NCI-H146 (cell line): ENCODE measurements at regions not wholly inside any gene's neighbourhood (a gene's known extent, or its start where the extent isn't known, plus 50 kb on each side); places are given as distances from the start of the nearest gene placed in this dataset.
"Not testable (repeated sequence)": the region's sequence is repeated elsewhere in the genome, so short reads cannot be mapped to it uniquely, and the experiment has no call there.

Experiments
- DNase-seq: peaks from one replicate; lab custom pipeline; 2025; lab: John Stamatoyannopoulos, UW

DNA sequence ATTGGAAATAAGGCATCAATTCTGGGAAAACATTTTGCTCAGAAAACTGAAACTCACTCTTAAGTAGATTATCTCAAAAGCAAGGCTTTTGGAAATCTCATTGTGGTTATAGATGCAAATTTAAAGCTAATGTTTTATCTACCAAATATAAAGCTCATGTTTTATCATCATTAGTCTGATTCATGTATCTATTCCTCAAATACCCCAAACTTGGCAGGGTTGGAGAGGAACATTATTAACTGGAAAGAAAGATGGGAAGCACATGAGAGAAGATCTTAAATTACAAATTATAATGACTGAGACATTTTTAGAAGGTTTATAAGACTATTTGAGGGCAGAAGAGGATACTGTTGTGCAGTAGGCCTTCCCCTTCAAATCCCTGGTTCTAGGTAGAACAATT lies 137.3 kb upstream of the TGFBR2 start:
- no peak for DNase-seq

DNA sequence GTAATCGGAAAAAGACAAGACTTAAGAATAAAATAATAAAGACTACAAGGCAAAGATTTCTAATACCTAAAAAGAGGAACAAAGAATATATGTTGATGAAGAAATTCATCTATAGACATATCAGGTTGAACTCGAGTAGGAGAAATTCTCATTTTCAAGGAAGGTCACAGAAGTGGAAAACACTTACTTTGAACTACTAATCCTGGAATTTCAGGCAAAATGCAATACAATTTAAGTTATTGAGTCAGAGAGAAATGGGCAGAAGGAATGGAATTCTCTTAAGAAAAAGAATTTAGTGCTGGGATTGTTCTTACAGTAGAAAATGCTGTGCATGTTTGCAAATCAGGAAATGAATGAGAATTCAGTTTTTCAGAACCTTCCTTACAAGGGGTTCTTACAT lies 135.9 kb upstream of the TGFBR2 start:
- no peak for DNase-seq

DNA sequence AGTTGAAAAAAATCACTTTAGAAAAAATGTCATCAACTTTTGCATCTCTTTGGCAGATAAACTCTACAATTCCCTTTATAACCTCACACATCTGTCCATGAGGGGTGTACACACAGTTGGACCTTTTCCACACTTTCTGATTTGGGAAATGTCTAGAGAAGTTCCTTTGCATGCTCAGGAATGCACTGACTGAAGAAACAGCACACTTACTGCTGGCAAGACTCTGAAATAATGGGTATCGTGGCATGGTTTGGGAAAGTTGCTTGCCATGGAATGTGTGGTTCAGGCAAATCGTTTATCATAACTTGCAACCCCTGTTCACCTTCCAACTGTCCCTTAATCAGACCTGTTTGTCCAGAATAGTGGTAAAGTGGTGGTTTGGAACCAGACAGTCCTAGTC lies 135.3 kb upstream of the TGFBR2 start:
- no peak for DNase-seq

DNA sequence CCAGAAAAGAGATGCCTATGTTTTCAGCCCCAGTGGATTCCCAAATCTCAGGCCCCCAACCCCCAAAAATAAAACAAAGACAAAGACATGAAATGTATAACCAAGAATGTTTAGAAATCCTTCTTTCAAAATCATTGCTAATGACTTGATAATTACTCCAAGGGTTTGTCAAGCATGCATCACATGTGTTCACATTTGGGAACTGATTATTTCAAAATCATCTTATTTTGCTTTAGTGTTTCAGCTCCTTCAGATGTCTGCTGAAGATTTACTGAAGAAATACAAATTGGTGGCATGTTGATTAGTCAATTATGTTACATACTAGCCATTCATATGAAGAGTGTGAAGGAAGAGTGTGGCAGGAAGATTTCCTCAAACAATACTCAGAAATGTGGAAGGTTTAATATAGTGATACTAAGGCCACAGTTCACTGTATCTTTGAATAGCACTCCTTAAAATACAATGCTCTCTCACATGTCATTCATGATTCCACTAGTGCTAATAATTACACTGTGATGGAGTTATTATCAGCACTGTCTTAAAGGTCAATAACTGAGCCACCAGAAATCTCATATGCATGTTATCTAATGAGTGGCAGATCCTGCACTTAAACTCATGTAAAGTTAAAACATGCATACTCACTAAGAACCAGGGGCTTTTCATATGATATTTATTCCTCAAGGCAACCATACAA lies 134.5 kb upstream of the TGFBR2 start:
- no peak for DNase-seq

DNA sequence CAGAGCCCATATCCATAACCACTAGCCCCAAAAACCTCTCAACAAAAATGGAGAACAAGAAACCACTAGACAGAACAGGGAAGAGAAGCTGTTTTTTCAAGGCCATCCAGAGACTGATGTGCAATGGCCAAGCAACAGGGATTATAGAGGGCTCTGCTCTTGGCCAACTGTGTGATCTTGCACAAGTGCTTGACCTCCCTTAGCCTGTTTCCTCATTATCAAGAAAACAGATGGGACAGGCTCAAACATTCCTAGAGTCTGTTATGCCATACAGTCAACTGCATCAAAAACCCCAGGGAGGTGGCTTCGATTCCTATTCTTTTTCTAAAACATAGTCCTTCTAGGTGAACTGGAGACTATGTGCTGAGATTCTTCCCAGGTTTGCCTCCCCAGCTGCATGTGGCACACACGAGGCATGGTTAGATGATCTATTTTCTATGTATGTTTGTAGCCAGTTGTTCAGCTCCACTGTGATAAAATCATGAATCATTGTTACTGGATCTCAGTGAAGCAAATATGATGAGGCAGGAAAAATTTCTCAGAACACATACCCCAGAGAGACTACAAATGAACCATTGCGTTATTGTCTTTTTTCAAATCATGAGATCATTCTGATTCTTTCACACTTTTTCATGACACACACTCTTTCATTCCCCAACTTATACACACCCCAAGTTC lies 132.9 kb upstream of the TGFBR2 start:
- no peak for DNase-seq

DNA sequence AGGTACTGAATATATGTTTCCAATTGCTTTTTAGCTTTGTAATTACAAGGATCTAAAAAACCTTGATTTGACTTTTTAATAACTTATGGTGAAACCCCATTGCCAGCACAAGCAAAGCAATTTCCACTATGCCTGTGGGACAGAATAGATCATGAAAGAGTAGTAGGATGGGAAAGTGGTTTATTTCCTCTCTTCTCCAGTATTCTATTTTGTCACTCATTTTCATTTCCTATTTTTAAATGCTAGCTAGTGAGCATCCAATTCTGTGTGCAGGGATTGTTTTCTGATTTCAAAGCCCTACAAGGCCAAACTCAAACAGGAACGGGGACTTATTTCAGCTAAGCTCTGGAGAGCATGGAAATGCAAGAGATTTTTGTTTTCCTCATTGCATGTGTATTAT lies 132.0 kb upstream of the TGFBR2 start:
- no peak for DNase-seq

DNA sequence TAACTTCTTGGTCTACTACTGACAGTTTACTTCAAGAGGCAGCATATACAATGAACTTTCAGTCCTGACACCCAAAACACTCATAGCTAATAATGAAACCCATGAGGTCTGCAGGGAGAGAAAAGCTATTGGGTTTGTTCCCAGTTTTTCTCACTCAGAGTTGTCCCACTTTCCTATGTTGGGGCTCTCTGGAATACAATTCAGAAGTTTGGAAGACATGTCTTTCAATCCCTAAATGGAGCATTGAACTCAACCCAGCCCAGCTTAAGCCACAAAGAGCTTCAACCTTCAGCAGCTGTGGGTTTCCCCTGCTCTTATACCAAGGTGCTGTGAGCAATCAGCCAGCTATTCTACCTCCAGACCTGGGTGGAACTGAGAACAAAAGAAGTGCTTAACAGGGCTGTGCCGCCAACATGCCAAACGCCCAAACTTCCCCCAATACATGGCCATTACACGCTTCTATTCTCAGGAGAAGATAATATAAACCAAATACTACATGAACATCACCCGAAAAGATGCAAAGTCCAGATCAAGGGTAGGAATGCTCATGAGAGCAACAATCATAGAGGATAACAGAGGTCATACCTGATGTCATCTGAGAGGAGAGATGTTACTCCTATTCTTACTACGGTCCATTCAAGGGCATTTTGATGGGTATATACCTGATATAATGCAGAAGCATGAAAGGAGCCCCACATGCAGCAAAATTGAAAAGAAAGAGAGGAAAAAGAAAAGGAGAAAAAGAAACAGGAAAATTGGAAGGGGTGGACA lies 131.2 kb upstream of the TGFBR2 start:
- no peak for DNase-seq

DNA sequence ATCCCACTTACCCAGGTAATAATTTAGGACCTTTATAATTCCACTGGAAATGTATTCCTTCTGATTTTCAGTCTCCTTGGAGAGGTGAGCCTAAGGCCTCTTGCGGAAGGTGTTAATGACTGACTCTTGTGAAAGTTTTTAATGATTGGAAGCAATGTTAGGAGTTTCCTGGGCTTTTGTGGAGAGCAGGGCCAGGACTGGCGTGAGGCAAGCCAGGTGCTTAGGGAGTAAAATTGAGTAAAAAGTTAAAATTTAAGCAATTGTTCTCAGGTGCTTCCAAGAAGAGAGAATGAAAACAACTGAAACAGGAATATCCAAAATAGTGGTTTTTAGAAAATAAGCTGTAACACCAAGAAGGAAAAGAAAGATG lies 130.6 kb upstream of the TGFBR2 start:
- DNase-seq: no peak

DNA sequence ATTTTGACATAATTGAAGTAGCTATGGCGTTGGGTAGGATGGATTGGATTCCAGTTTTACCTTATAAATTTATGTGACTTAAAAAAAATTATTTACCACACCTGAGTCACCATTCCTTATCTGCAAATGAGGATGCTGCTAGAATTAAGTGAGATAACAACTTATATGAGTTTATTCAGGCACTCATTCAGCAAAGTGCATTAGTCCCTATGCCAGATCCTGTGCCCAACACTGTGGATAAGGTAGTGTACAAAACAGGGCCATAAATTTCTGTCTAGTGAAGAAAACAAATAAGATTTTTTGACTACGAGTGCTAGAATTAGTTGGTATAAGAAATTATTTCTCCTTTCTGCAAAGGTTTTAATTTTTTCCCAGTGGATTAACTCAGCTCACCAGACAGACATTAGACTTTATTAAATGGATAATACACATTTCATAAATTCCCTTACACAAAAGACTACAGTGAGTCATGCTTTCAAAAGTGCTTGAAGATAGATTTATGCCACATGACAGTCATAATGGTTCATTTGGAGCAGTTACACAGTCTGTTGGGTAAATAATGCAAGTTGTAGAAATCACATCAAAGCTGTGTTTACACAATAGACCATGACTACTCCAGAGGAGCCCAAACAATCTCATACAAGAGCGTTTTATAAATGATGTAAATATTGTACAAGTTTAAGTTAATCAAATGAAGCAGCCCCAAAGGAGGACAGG lies 129.9 kb upstream of the TGFBR2 start:
- no peak for DNase-seq

DNA sequence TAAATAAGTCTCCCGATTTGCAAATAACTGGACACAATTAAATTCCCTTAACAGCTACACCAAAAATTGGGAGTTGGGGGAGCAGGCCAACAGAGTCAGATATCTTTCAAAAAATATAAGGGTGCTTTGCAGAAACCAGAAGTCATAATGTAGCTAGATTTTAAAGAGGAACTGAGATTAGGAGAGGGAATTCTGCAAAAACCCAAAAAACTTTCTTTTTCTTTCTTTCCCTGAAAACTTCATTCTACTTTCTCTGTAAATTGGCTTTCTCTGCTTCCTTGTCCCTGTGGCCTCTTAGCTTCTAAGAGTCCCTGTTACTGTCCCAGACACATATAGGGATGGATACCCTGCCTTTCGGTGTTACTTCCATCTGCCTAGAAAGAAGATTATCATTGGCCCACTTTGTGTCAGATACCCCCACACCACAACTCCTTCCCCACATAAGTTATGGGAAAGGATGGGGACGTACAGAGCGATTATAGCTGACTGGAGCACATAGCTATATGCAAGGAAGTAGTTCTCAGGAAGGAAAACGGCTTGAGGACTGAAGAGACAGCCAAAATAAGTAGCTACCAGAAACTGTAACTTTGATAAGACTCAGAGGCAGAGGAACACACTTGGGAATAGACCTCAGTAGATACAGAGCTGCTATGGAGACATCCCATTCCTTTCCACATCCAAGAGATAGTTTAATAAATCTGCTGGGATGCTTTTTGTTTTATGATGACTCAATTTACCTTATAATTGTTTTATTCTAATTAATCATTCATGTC lies 129.1 kb upstream of the TGFBR2 start:
- DNase-seq: no peak

DNA sequence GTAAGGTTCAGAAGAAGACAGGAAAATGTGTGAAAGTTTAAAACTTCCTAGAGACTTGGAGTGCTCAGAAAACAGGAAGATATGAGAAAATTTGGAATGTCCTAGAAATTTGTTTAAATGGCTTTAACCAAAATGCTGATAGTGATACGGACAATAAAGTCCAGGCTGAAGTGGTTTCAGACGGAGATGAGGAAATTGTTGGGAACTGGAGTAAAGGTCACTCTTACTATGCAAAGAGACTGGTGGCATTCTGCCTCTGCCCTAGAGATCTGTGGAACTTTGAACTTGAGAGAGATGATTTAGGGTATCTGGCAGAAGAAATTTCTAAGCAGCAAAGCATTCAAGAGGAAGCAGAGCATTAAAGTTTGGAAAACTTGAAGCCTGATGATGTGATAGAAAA lies 126.7 kb upstream of the TGFBR2 start:
- DNase-seq: not testable (repeated sequence)

DNA sequence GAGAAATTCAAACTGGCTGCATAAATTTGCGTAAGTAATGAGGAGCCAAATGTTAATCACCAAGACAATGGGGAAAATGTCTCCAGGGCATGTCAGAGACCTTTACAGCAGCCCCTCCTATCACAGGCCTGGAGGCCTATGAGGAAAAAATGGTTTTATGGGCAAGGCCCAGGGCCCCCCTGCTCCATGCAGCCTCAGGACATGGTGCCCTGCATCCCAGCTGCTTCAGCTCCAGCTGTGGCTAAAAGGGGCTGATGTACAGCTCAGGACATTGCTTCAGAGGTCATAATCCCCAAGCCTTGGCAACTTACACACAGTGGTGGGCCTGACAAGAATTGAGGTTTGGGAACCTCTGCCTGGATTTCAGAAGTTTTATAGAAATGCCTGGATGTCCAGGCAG lies 126.2 kb upstream of the TGFBR2 start:
- DNase-seq: not testable (repeated sequence)

DNA sequence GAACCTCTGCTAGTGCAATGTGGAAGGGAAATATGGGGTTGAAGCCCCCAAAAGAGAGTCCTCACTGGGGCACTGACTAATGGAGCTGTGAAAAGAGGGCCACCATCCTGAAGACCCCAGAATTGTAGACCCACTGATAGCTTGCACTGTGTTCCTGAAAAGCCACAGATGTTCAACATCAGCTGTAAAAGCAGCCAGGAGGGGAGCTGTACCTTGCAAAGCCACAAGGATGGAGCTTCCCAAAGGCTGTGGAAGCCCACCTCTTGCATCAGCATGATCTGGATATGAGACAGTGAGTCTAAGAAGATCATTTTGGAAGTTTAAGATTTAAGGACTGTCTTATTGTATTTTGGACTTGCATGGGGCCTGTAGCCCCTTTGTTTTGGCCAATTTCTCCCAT lies 125.8 kb upstream of the TGFBR2 start:
- DNase-seq: no peak

DNA sequence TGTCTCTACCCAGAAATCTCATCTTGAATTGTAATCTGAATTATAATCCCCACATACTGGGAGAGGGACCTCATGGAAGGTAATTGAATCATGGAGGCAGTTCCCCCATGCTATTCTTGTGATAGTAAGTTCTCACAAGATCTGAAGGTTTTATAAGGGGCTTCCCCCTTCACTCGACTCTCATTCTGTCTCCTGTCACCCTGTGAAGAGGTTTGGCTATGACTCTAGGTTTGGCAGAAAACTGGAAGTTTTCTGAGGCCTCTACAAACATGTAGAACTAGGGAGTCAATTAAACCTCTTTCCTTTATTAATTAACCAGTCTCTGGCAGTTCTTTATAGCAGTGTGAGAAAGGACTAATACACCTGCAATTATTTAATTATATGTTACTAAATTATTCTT lies 125.2 kb upstream of the TGFBR2 start:
- no peak for DNase-seq

DNA sequence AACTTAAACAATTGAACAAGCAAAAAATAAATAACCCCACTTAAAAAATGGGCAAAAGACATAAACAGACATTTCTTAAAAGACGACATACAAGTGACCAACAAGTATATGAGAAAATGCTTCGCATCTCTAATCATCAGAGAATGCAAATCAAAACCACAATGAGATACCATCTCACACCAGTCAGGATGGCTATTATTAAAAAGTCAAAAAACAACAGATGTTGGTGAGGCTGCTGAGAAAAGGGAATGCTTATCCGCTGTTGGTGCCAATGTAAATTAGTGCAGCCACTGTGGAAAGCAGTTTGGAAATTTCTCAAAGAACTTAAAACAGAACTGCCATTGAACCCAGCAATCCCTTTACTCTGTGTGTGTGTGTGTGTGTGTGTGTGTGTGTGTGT lies 122.2 kb upstream of the TGFBR2 start:
- DNase-seq: not testable (repeated sequence)

DNA sequence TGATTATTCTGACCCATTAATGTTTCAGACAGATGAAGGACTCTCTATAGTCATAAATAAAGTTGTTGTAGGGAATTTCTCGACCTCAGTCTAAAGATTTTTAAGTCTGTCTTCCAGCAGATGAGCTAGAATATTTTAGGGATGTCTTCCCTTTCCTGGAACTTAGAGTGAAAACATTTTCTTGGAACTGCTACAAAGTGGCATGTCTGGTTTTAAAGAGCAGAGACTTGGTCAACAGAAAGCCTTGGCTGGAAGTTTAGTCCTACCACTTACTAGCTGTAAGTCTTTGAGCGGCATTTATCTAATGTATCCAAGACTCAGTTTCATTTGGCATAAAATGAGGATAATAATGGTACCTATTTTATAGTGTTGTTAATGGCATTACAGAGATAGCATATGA lies 120.0 kb upstream of the TGFBR2 start:
- DNase-seq: no peak

DNA sequence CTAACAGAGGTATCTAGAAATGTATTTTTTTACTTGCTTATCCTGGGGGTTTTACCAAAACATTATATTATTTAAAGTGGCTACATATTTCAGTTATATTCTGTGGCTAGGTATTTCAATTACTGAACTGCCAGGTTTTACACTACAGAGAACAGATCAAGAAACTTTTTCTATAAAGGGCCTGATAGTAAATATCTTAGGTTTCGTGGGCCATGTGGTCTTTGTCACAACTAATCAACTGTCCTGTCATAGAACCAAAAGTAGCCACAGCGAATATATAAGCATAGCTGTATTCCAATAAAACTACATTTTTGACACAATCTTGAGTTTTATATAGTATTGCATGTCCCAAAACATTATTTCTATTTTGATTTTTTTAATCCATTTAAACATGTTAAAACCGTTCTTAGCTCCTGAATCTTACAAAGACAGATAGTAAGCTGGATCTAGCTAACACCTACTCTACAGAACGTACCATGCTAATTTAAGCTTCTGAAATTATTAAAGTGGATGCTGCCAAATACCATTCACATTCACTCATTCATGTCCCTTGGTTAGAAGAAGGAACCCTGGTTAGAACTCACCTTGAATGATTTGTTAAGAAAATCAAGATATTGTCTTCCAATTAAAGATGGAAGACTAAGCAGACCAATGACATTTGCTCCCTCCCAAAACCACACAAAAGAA lies 118.2 kb upstream of the TGFBR2 start:
- DNase-seq: no peak

DNA sequence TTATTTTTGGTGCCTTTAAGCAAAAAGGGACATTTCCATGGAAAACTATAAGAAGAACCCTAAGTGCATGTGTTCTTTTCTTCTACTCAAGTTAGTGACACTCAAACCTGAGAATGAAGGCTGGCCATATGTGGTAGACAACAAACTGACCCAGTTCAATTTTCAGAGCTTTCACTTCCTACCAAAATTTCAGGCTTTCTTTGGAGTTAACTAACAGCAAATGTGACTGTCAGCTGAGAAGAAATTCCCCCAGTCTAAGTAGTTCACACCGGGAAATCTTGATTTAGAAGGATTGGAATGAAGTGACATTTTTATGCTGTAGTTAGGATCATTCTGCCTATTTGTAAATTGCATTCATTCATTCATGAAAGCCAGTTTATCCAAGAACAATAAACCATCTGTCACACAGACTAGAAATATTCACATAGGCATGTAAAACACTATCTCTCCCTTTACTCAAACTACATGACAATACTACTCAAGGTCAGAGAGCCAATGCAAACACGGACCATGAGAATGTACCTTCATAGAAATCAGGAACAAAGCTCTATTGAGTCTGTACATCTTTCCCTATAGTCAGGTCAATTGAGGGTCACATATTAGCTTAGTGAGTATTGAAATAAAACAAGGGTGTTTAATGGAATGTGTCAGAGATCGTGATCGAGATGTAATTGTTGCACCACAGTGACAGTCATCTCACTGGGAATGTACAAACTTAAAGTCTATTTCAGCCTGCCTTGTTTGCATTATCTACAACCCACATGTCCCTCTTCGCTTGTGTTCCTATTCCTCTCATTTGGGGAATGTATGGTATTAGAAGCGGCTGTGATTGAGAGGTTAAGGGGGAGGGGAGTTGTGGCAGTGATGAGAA lies 113.8 kb upstream of the TGFBR2 start:
- no peak for DNase-seq

DNA sequence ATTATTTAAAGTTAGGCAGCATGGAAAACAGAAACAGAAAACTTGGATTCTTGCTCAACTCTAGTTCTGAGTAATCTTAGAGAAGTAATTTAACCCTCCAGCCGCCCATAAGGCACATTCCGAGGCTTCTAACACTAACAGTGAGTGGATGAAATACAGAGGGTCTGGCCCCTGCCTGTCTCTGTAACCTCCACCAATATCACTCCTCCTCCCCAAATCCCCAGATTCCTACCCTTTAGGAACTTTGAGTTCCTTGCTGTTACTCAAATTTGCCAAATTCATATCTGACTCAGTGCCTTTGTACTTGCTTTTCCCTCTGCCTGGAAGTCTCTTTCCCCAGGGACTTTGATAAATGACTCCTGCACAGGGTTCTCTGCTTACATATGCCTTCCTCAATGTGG lies 112.5 kb upstream of the TGFBR2 start:
- DNase-seq: no peak
